HG02678 (cell line): ENCODE measurements at regions not wholly inside any gene's neighbourhood (a gene's known extent, or its start where the extent isn't known, plus 50 kb on each side); places are given as distances from the start of the nearest gene placed in this dataset.
"Not testable (repeated sequence)": the region's sequence is repeated elsewhere in the genome, so short reads cannot be mapped to it uniquely, and the experiment has no call there.

Experiments used
- ATAC-seq: cut with Tn5 transposase; IDR thresholded peaks from one replicate; pipeline ENCODE4 v1.9.1; 2021; ENCODE audit warnings: mild to moderate bottlenecking, moderate library complexity; ENCODE audit not compliant: unreplicated experiment

GRCh38 chr4:77305766-77306165 is 148.8 kb downstream of the CCNG2 start:
- ATAC-seq = no peak

GRCh38 chr4:77306496-77306895 is 149.5 kb downstream of the CCNG2 start:
- ATAC-seq = no peak

GRCh38 chr4:77308843-77309242 is 151.8 kb downstream of the CCNG2 start:
- no peak for ATAC-seq

GRCh38 chr4:77309496-77309895 is 152.5 kb downstream of the CCNG2 start:
- ATAC-seq = no peak

- no peak for ATAC-seq
Measured at GRCh38 chr4:77310931-77311330, 153.9 kb downstream of the CCNG2 start.

GRCh38 chr4:77314697-77315096 is 157.7 kb downstream of the CCNG2 start:
- ATAC-seq = no peak

GRCh38 chr4:77327151-77327550 is 170.1 kb downstream of the CCNG2 start:
- ATAC-seq = no peak

GRCh38 chr4:77332696-77333270 is 175.8 kb downstream of the CCNG2 start:
- ATAC-seq = no peak

- ATAC-seq = no peak
Measured at GRCh38 chr4:77336411-77337142, 179.6 kb downstream of the CCNG2 start.

GRCh38 chr4:77342170-77342810 is 185.3 kb downstream of the CCNG2 start:
- no peak for ATAC-seq

GRCh38 chr4:77344001-77344400 is 187.0 kb downstream of the CCNG2 start:
- no peak for ATAC-seq

GRCh38 chr4:77344784-77345183 is 187.8 kb downstream of the CCNG2 start:
- ATAC-seq = no peak

- peak; percentile 71 for ATAC-seq
Measured at GRCh38 chr4:77347351-77347966, 190.5 kb downstream of the CCNG2 start.

- ATAC-seq = no peak
Measured at GRCh38 chr4:77348815-77349214, 191.8 kb downstream of the CCNG2 start.

- no peak for ATAC-seq
Measured at GRCh38 chr4:77349364-77349763, 192.4 kb downstream of the CCNG2 start.

GRCh38 chr4:77349796-77350195 is 192.8 kb downstream of the CCNG2 start:
- no peak for ATAC-seq

GRCh38 chr4:77352192-77352591 is 195.2 kb downstream of the CCNG2 start:
- ATAC-seq = no peak

GRCh38 chr4:77353724-77354315 is 196.8 kb downstream of the CCNG2 start:
- ATAC-seq = not testable (repeated sequence)

- no peak for ATAC-seq
Measured at GRCh38 chr4:77354550-77354949, 197.5 kb downstream of the CCNG2 start.

GRCh38 chr4:77355731-77356130 is 198.7 kb downstream of the CCNG2 start:
- no peak for ATAC-seq

GRCh38 chr4:77358315-77358928 is 201.4 kb downstream of the CCNG2 start:
- ATAC-seq = peak; percentile 52
